ENCODE measurements at regions not wholly inside any gene's neighbourhood (a gene's known extent, or its start where the extent isn't known, plus 50 kb on each side); places are given as distances from the start of the nearest gene placed in this dataset.

DNA sequence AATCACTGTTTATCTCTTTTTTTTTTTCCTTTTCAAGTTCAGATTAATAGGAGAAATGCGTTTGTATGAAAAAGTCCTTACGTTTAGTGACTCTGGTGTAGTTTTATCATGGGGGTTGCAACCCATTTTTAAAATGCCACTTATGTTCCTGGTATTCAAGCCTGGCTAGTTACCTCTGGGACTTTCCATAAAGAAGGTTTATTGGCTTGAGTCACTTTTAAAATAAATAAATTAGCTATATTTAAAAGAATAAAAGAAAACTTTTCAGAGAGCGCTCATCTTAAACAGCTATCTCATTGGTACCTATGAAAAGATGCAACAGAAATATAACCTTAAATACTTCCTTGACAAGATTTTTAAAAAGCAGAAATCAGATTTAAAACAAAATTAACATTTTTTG lies 275.0 kb upstream of the IL1RAPL1 start:
- Histone ChIP-seq H3K27me3 (ENCODE audit: control insufficient read depth, insufficient read depth, low read length) (no peaks in the 10 kb centered on the region), H3K36me3 (ENCODE audit: control insufficient read depth, insufficient read depth, low read length) (no peaks in the 10 kb centered on the region), H3K4me3 (ENCODE audit: low read depth, low read length) (no peak overlapping the region)
- TF ChIP-seq, protein P1, sequence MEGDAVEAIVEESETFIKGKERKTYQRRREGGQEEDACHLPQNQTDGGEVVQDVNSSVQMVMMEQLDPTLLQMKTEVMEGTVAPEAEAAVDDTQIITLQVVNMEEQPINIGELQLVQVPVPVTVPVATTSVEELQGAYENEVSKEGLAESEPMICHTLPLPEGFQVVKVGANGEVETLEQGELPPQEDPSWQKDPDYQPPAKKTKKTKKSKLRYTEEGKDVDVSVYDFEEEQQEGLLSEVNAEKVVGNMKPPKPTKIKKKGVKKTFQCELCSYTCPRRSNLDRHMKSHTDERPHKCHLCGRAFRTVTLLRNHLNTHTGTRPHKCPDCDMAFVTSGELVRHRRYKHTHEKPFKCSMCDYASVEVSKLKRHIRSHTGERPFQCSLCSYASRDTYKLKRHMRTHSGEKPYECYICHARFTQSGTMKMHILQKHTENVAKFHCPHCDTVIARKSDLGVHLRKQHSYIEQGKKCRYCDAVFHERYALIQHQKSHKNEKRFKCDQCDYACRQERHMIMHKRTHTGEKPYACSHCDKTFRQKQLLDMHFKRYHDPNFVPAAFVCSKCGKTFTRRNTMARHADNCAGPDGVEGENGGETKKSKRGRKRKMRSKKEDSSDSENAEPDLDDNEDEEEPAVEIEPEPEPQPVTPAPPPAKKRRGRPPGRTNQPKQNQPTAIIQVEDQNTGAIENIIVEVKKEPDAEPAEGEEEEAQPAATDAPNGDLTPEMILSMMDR (IDR thresholded peaks at IDR 0.05; ENCODE audit: insufficient read depth, low read length, poor library complexity, severe bottlenecking), result no peak
- DNase-seq (ENCODE audit: low read depth), result no peak

DNA sequence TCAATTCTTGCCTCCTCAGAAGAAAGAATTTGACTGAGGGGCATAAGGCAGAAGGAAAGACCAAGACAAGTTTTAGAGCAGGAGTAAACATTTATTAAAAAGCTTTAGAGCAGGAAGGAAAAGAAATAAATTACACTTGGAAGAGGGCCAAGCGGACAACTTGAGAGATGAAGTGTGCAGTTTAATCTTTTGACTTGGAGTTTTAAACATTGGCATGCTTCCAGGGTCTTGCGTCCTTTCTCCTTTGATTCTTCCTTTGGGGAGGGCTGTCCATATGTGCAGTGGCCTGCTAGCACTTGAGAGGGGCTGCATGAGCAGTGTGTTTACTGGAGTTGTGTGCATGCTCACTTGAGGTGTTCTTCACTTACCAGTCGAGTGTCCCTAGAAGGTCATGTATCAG lies 275.8 kb upstream of the IL1RAPL1 start:
- Histone ChIP-seq H3K36me3 (ENCODE audit: control insufficient read depth, insufficient read depth, low read length) (no peaks in the 10 kb centered on the region), H3K4me3 (ENCODE audit: low read depth, low read length) (no peak overlapping the region), H3K27me3 (ENCODE audit: control insufficient read depth, insufficient read depth, low read length) (no peaks in the 10 kb centered on the region)
- TF ChIP-seq, protein P1 (IDR thresholded peaks at IDR 0.05; ENCODE audit: insufficient read depth, low read length, poor library complexity, severe bottlenecking), result no peak
- no peak for DNase-seq (ENCODE audit: low read depth)

DNA sequence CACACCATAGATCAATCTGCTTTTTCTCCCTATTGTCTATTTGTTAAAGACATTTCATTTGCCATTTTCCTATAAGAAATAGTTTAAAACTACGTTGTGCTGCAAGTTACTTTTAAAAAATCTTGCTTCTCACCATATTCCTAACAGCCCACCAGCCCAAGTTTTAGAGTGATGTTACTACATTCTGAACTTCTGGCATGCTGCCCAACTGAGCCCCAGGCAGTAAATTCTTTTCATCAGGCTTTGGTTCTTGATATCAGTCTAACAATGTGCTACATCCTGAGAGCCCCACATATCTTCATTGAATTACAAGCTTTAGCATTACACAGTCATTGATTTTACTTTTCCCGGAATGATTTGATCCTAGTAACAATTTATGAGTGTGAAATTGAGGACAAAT lies 283.8 kb upstream of the IL1RAPL1 start:
- no peaks in the 10 kb centered on the region for H3K36me3 ChIP-seq (ENCODE audit: control insufficient read depth, insufficient read depth, low read length)
- DNase-seq (ENCODE audit: low read depth), result no peak
- no peaks in the 10 kb centered on the region for H3K27me3 ChIP-seq (ENCODE audit: control insufficient read depth, insufficient read depth, low read length)
- H3K4me3 ChIP-seq (ENCODE audit: low read depth, low read length), result no peak overlapping the region
- TF ChIP-seq, protein P1 (IDR thresholded peaks at IDR 0.05; ENCODE audit: insufficient read depth, low read length, poor library complexity, severe bottlenecking), result no peak

DNA sequence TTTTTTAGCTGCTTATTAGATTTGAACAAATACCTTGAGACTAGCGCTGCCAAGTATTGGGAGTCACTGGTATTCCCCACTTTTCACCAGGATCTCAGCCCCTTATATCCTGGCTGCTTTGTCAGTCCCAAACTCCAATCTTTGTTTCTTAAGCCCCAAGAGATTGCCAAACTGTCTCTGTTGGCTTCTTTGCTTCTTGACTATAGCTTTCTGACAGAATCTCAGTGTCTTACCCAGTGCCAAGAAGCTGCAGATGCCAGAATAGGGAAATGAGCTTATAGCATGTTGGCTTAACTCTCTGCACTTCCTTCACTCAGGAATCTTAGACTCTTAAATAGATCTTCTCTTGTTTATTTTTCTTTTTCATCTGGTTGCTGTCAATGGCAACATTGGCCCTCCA lies 297.5 kb upstream of the DCAF8L1 start:
- no peaks in the 10 kb centered on the region for H3K36me3 ChIP-seq (ENCODE audit: control insufficient read depth, insufficient read depth, low read length)
- H3K4me3 ChIP-seq (ENCODE audit: low read depth, low read length), result no peak overlapping the region
- H3K27me3 ChIP-seq (ENCODE audit: control insufficient read depth, insufficient read depth, low read length), result no peaks in the 10 kb centered on the region
- TF ChIP-seq, protein P1 (IDR thresholded peaks at IDR 0.05; ENCODE audit: insufficient read depth, low read length, poor library complexity, severe bottlenecking), result no peak
- no peak for DNase-seq (ENCODE audit: low read depth)

DNA sequence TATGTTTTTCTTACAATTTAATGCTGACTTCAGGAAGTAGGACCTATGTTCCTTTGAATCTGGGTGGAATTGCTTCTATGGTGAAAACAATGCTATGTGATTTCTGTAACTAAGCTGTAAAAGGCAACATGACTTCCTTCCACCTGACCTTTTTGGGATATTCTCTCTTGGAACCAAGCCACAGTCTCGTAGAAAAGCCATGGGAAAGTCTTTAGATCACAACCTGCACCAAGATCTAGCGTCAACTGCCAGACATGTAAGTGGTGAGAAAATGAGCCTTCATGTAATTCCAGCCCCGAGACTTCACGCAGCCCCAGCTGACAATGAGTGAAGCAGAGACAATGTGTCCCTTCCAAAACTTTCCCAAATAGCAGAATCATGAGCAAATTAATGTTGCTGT lies 297.0 kb upstream of the DCAF8L1 start:
- Histone ChIP-seq H3K27me3 (ENCODE audit: control insufficient read depth, insufficient read depth, low read length) (no peaks in the 10 kb centered on the region), H3K4me3 (ENCODE audit: low read depth, low read length) (no peak overlapping the region), H3K36me3 (ENCODE audit: control insufficient read depth, insufficient read depth, low read length) (no peaks in the 10 kb centered on the region)
- no peak for DNase-seq (ENCODE audit: low read depth)
- TF ChIP-seq, protein P1 (IDR thresholded peaks at IDR 0.05; ENCODE audit: insufficient read depth, low read length, poor library complexity, severe bottlenecking), result no peak

DNA sequence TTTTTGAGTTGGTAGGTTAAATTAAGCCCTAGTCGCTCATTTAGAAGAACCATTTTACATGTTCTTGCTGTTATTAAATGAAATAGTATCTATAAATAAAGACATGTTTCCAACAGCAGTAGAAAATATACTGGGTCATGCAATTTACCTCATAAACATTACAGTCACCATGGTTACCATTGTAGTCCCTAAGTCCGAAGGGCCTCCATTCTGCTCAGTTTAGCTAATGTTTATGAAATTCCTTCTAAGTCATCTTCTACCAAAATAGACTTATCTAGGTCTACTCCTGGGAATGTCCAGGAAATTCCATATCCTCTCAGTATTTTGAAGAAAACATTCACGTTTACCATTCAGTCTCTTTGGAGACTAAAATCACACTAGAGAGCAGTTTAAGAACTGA lies 292.5 kb upstream of the DCAF8L1 start:
- TF ChIP-seq, protein P1 (IDR thresholded peaks at IDR 0.05; ENCODE audit: insufficient read depth, low read length, poor library complexity, severe bottlenecking), result no peak
- DNase-seq (ENCODE audit: low read depth), result no peak
- no peaks in the 10 kb centered on the region for H3K27me3 ChIP-seq (ENCODE audit: control insufficient read depth, insufficient read depth, low read length)
- H3K36me3 ChIP-seq (ENCODE audit: control insufficient read depth, insufficient read depth, low read length), result no peaks in the 10 kb centered on the region
- no peak overlapping the region for H3K4me3 ChIP-seq (ENCODE audit: low read depth, low read length)

Measured in kidney epithelial cell (primary cell).